ENCODE measurements at regions not wholly inside any gene's neighbourhood (a gene's known extent, or its start where the extent isn't known, plus 50 kb on each side); places are given as distances from the start of the nearest gene placed in this dataset.

GRCh38 chrX:45424326-45424725 lies 223.7 kb upstream of the DIPK2B start:
- Histone ChIP-seq H4K20me1 (ENCODE audit: insufficient read depth, low read length) (no peaks in the 10 kb centered on the region), H3K79me2 (ENCODE audit: insufficient read depth, low read length) (no peaks in the 10 kb centered on the region), H3K27me3 (ENCODE audit: control insufficient read depth in 2 of 2, insufficient read depth in 2 of 2, low read length in 2 of 2) (peaks cover 0 to 4% of the 10 kb centered on the region in 2 donors), H3K36me3 (replicated peaks in 1 of 2; ENCODE audit: control insufficient read depth in 1 of 2, insufficient read depth in 2 of 2, low read length in 2 of 2) (no peaks in the 10 kb centered on the region), H3K4me3 (replicated peaks in 1 of 3; ENCODE audit: low read depth in 2 of 3, low read length in 3 of 3) (no peak overlapping the region), H3K9ac (ENCODE audit: insufficient read depth, low read length, poor library complexity, severe bottlenecking) (no peak overlapping the region), H3K9me3 (replicated peaks in 1 of 2; ENCODE audit: control insufficient read depth in 1 of 2, insufficient read depth in 1 of 2, low read length in 2 of 2) (no peaks in the 10 kb centered on the region), H2AFZ (ENCODE audit: insufficient read depth, low read depth, low read length, poor library complexity, severe bottlenecking) (no peak overlapping the region), H3K4me1 (ENCODE audit: control insufficient read depth in 1 of 2, insufficient read depth in 2 of 2, low read length in 2 of 2) (no peaks in the 10 kb centered on the region), H3K4me2 (replicated peaks; ENCODE audit: extremely low read depth, low read length, poor library complexity, severe bottlenecking) (no peak overlapping the region), H3K27ac (ENCODE audit: low read depth in 1 of 2, low read length in 2 of 2) (no peak overlapping the region)
- Mint-ChIP-seq H3K27ac (no peak overlapping the region), H3K36me3 (no peaks in the 10 kb centered on the region), H3K4me1 (no peaks in the 10 kb centered on the region), H3K9me3 (peaks cover 0 to 4% (median 2%) of the 10 kb centered on the region in 7 donors), H3K27me3 (ENCODE audit: low read depth in 3 of 3) (peaks cover 0 to 10% (median 0%) of the 10 kb centered on the region in 3 donors), H3K4me3 (no peak overlapping the region)
- DNase-seq, result no peak
- no peak for TF ChIP-seq CTCF (IDR thresholded peaks at IDR 0.05)
- intact Hi-C loops (cut with micrococcal nuclease), result no loop called here

DNA sequence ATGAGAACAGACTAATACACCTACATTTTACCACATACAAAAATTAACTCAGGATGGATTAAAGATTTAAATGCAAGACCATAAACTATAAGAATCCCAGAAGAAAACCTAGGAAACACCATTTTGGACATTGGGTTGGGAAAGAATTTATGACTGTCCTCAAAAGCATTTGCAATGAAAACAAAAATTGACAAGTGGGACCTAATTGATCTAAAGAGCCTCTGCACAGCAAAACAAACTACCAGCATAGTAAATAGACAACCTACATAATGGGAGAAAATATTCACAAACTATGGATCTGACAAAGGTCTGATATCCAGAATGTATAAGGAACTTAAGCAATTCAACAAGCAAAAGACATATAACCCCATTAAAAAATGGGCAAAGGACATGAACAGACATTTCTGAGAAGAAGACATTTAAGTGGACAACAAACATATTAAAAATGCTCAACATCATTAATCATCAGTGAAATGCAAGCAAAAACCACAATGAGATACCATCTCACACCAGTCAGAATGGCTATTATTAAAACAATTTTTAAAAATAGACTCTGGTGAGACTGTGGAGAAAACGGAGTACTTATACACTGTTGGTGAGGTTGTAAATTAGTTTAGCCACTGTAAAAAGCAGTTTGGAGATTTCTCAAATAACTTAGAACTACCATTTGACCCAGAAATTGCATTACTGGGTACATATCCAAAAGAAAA lies 221.7 kb upstream of the DIPK2B start:
- intact Hi-C loops (cut with micrococcal nuclease), result no loop called here
- Histone ChIP-seq H3K27ac (ENCODE audit: low read depth in 1 of 2, low read length in 2 of 2) (no peak overlapping the region), H3K4me3 (replicated peaks in 1 of 3; ENCODE audit: low read depth in 2 of 3, low read length in 3 of 3) (no peak overlapping the region), H3K36me3 (replicated peaks in 1 of 2; ENCODE audit: control insufficient read depth in 1 of 2, insufficient read depth in 2 of 2, low read length in 2 of 2) (no peaks in the 10 kb centered on the region), H3K27me3 (ENCODE audit: control insufficient read depth in 2 of 2, insufficient read depth in 2 of 2, low read length in 2 of 2) (peaks cover 0 to 2% of the 10 kb centered on the region in 2 donors), H3K9ac (ENCODE audit: insufficient read depth, low read length, poor library complexity, severe bottlenecking) (no peak overlapping the region), H4K20me1 (ENCODE audit: insufficient read depth, low read length) (no peaks in the 10 kb centered on the region), H3K79me2 (ENCODE audit: insufficient read depth, low read length) (no peaks in the 10 kb centered on the region), H3K4me1 (ENCODE audit: control insufficient read depth in 1 of 2, insufficient read depth in 2 of 2, low read length in 2 of 2) (no peaks in the 10 kb centered on the region), H2AFZ (ENCODE audit: insufficient read depth, low read depth, low read length, poor library complexity, severe bottlenecking) (no peak overlapping the region), H3K9me3 (replicated peaks in 1 of 2; ENCODE audit: control insufficient read depth in 1 of 2, insufficient read depth in 1 of 2, low read length in 2 of 2) (no peaks in the 10 kb centered on the region), H3K4me2 (replicated peaks; ENCODE audit: extremely low read depth, low read length, poor library complexity, severe bottlenecking) (no peak overlapping the region)
- no CpG with 5 or more reads among the region's 1 CpG for WGBS (ENCODE audit: insufficient coverage)
- no peak for TF ChIP-seq CTCF (IDR thresholded peaks at IDR 0.05)
- peaks cover 0 to 6% (median 3%) of the 10 kb centered on the region in 7 donors for H3K9me3 Mint-ChIP-seq
- peaks cover 0 to 7% (median 0%) of the 10 kb centered on the region in 3 donors for H3K27me3 Mint-ChIP-seq (ENCODE audit: low read depth in 3 of 3)
- no peak overlapping the region for H3K27ac Mint-ChIP-seq
- DNase-seq, result no peak
- no peak overlapping the region for H3K4me3 Mint-ChIP-seq
- no peaks in the 10 kb centered on the region for H3K36me3 Mint-ChIP-seq
- no peaks in the 10 kb centered on the region for H3K4me1 Mint-ChIP-seq
